DOHH2 (cell line): ENCODE measurements at regions not wholly inside any gene's neighbourhood (a gene's known extent, or its start where the extent isn't known, plus 50 kb on each side); places are given as distances from the start of the nearest gene placed in this dataset.

Source experiments
- H3F3A ChIP-seq: fragments of 200-600 bp; sonication (generic), shearing (Covaris generic); 2 replicates; pipeline ENCODE4 v1.6.0; 2016; ENCODE audit warnings: antibody characterized with exemption, mild to moderate bottlenecking; ENCODE audit not compliant: control insufficient read depth, insufficient read depth
- H3K27ac ChIP-seq: fragments of 200-600 bp; sonication (generic); 2 replicates; pipeline ENCODE4 v1.5.1; 2014; ENCODE audit warnings: low read depth, mild to moderate bottlenecking, low read length, moderate library complexity
- H3K27me3 ChIP-seq: fragments of 200-600 bp; sonication (generic); 2 replicates; pipeline ENCODE4 v1.6.1; 2014; ENCODE audit warnings: mild to moderate bottlenecking, low read length, mixed read lengths; ENCODE audit not compliant: control insufficient read depth
- H3K36me3 ChIP-seq: fragments of 200-600 bp; sonication (generic); 2 replicates; pipeline ENCODE4 v1.6.1; 2014; ENCODE audit warnings: mild to moderate bottlenecking, low read length, moderate library complexity, mixed read lengths; ENCODE audit not compliant: control insufficient read depth
- H3K4me1 ChIP-seq: fragments of 200-600 bp; sonication (generic); 2 replicates; pipeline ENCODE4 v1.6.1; 2014; ENCODE audit warnings: mild to moderate bottlenecking, low read length, mixed read lengths; ENCODE audit not compliant: control insufficient read depth
- H3K4me2 ChIP-seq: fragments of 200-600 bp; sonication (generic); 2 replicates; pipeline ENCODE4 v1.6.0; 2014; ENCODE audit warnings: mild to moderate bottlenecking, low read length, moderate library complexity
- H3K4me3 ChIP-seq: fragments of 200-600 bp; sonication (generic); 2 replicates; pipeline ENCODE4 v1.5.1; 2014; ENCODE audit warnings: mild to moderate bottlenecking, low read length, mixed read lengths
- H3K79me2 ChIP-seq: fragments of 200-600 bp; sonication (generic); 2 replicates; pipeline ENCODE4 v1.6.1; 2014; ENCODE audit warnings: mild to moderate bottlenecking, low read length, mixed read lengths; ENCODE audit not compliant: control insufficient read depth
- H3K9me2 ChIP-seq: fragments of 200-600 bp; sonication (generic); replicated peaks from 2 replicates; pipeline ENCODE4 v1.6.1; 2014; ENCODE audit warnings: mild to moderate bottlenecking, low read length, mixed read lengths; ENCODE audit not compliant: control insufficient read depth
- H3K9me3 ChIP-seq: fragments of 200-600 bp; sonication (generic); 2 replicates; pipeline ENCODE4 v1.6.1; 2014; ENCODE audit warnings: antibody characterized with exemption, low read length, mixed read lengths; ENCODE audit not compliant: control insufficient read depth, insufficient read depth
- H4K20me1 ChIP-seq: fragments of 200-600 bp; sonication (generic); 2 replicates; pipeline ENCODE4 v1.6.0; 2014; ENCODE audit warnings: low read depth, mild to moderate bottlenecking, antibody characterized with exemption, low read length, moderate library complexity; ENCODE audit not compliant: control insufficient read depth, insufficient read depth
- CTCF ChIP-seq: fragments of 200-600 bp; sonication (generic); IDR thresholded peaks from one replicate; pipeline ENCODE4 v1.5.1; 2014; ENCODE audit warnings: antibody characterized with exemption, mild to moderate bottlenecking, low read depth, low read length; ENCODE audit not compliant: poor library complexity, severe bottlenecking
- EZH2phosphoT487 ChIP-seq: fragments of 200-600 bp; sonication (generic); IDR thresholded peaks from 2 replicates; pipeline ENCODE4 v1.6.1; 2017; ENCODE audit warnings: borderline replicate concordance, mild to moderate bottlenecking, antibody characterized with exemption, low read length, moderate library complexity, mixed read lengths

GRCh38 chr12:92602930-92603623 is 99.7 kb upstream of the PLEKHG7 start:
- Histone ChIP-seq H3K27ac (no peak overlapping the region), H3K4me3 (no peak overlapping the region), H3K4me1 (no peaks in the 10 kb centered on the region), H3K9me2 (no peaks in the 10 kb centered on the region), H4K20me1 (no peaks in the 10 kb centered on the region), H3K27me3 (no peaks in the 10 kb centered on the region), H3K4me2 (no peak overlapping the region), H3K9me3 (peaks cover 33% of the 10 kb centered on the region), H3K36me3 (no peaks in the 10 kb centered on the region), H3K79me2 (no peaks in the 10 kb centered on the region), H3F3A (no peaks in the 10 kb centered on the region)
- TF ChIP-seq EZH2phosphoT487 (no peak), CTCF (no peak)

- Histone ChIP-seq H3K36me3 (no peaks in the 10 kb centered on the region), H3K27ac (no peak overlapping the region), H3K4me2 (no peak overlapping the region), H3K79me2 (no peaks in the 10 kb centered on the region), H4K20me1 (no peaks in the 10 kb centered on the region), H3K4me3 (no peak overlapping the region), H3K9me2 (no peaks in the 10 kb centered on the region), H3K4me1 (no peaks in the 10 kb centered on the region), H3K9me3 (peaks cover 33% of the 10 kb centered on the region), H3F3A (no peaks in the 10 kb centered on the region), H3K27me3 (no peaks in the 10 kb centered on the region)
- TF ChIP-seq EZH2phosphoT487 (no peak), CTCF (no peak)
These were observed 100.3 kb upstream of the PLEKHG7 start for GRCh38 chr12:92602476-92602875.

GRCh38 chr12:92601680-92602079 is 101.1 kb upstream of the PLEKHG7 start:
- Histone ChIP-seq H3K27ac (no peak overlapping the region), H3K9me3 (peaks cover 33% of the 10 kb centered on the region), H4K20me1 (no peaks in the 10 kb centered on the region), H3K79me2 (no peaks in the 10 kb centered on the region), H3K4me1 (no peaks in the 10 kb centered on the region), H3K9me2 (no peaks in the 10 kb centered on the region), H3K36me3 (no peaks in the 10 kb centered on the region), H3K4me2 (no peak overlapping the region), H3K27me3 (no peaks in the 10 kb centered on the region), H3F3A (no peaks in the 10 kb centered on the region), H3K4me3 (no peak overlapping the region)
- TF ChIP-seq CTCF = no peak
- TF ChIP-seq EZH2phosphoT487 = no peak
